Colonic mucosa (tissue), 4 donors: ENCODE measurements at regions not wholly inside any gene's neighbourhood (a gene's known extent, or its start where the extent isn't known, plus 50 kb on each side); places are given as distances from the start of the nearest gene placed in this dataset.
"Not testable (repeated sequence)": the region's sequence is repeated elsewhere in the genome, so short reads cannot be mapped to it uniquely, and the experiment has no call there.

Experiments used
- DNase-seq: peaks from one replicate; pipeline ENCODE4 v3.0.0-alpha.2; 2020
- H3K27ac ChIP-seq: fragments of 200-600 bp; one replicate; pipeline ENCODE4 v1.8.0; 2021
- H3K27me3 ChIP-seq: fragments of 200-600 bp; one replicate; pipeline ENCODE4 v1.8.0; 2021
- H3K36me3 ChIP-seq: fragments of 200-600 bp; one replicate; pipeline ENCODE4 v1.8.0; 2021
- H3K4me1 ChIP-seq: fragments of 200-600 bp; one replicate; pipeline ENCODE4 v1.8.0; 2021; ENCODE audit warnings: mild to moderate bottlenecking
- H3K4me3 ChIP-seq: fragments of 200-600 bp; one replicate; pipeline ENCODE4 v1.8.0; 2021
- H3K9ac ChIP-seq, 2 donors: one replicate each; pipeline ENCODE4 v1.7.0; 2013; ENCODE audit warnings: control low read depth in 2 of 2, low read depth in 2 of 2, low read length in 2 of 2
- H3K9me3 ChIP-seq: fragments of 200-600 bp; one replicate; pipeline ENCODE4 v1.8.0; 2021
- intact Hi-C: fragments of 100-400 bp; cut with DNase I; formaldehyde crosslinking; loops from one replicate; pipeline ENCODE4 v1.14.1; 2022
- TF ChIP-seq, protein P1 (sequence below): fragments of 200-600 bp; IDR thresholded peaks from one replicate; pipeline ENCODE4 v1.8.0; 2022; ENCODE audit warnings: antibody characterized with exemption, mild to moderate bottlenecking
- donor health status: healthy.
- donor health status: DM: no; HTN: no; CAD: no.
- donor health status: DM: no; HTN: no; CAD: no.

- H3K4me1 ChIP-seq: no peaks in the 10 kb centered on the region
- no peak for DNase-seq
- H3K9ac ChIP-seq: no peak overlapping the region
- no peaks in the 10 kb centered on the region for H3K36me3 ChIP-seq
- H3K4me3 ChIP-seq: no peak overlapping the region
- intact Hi-C loops: no loop called here
- no peak overlapping the region for H3K27ac ChIP-seq
- no peaks in the 10 kb centered on the region for H3K27me3 ChIP-seq
- H3K9me3 ChIP-seq: no peaks in the 10 kb centered on the region
- TF ChIP-seq, protein P1, sequence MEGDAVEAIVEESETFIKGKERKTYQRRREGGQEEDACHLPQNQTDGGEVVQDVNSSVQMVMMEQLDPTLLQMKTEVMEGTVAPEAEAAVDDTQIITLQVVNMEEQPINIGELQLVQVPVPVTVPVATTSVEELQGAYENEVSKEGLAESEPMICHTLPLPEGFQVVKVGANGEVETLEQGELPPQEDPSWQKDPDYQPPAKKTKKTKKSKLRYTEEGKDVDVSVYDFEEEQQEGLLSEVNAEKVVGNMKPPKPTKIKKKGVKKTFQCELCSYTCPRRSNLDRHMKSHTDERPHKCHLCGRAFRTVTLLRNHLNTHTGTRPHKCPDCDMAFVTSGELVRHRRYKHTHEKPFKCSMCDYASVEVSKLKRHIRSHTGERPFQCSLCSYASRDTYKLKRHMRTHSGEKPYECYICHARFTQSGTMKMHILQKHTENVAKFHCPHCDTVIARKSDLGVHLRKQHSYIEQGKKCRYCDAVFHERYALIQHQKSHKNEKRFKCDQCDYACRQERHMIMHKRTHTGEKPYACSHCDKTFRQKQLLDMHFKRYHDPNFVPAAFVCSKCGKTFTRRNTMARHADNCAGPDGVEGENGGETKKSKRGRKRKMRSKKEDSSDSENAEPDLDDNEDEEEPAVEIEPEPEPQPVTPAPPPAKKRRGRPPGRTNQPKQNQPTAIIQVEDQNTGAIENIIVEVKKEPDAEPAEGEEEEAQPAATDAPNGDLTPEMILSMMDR: no peak
These were observed 1464.8 kb upstream of the PRMT6 start for GRCh38 chr1:105591681-105592080.

- DNase-seq: no peak
- no peaks in the 10 kb centered on the region for H3K4me1 ChIP-seq
- no peak overlapping the region for H3K9ac ChIP-seq
- no peak overlapping the region for H3K4me3 ChIP-seq
- no peak overlapping the region for H3K27ac ChIP-seq
- TF ChIP-seq, protein P1: no peak
- no peaks in the 10 kb centered on the region for H3K36me3 ChIP-seq
- intact Hi-C loops: no loop called here
- no peaks in the 10 kb centered on the region for H3K27me3 ChIP-seq
- H3K9me3 ChIP-seq: peaks cover 4% of the 10 kb centered on the region
These were observed 1447.8 kb upstream of the PRMT6 start for GRCh38 chr1:105608713-105609112.

- no peaks in the 10 kb centered on the region for H3K9me3 ChIP-seq
- no peak overlapping the region for H3K27ac ChIP-seq
- H3K4me3 ChIP-seq: no peak overlapping the region
- TF ChIP-seq, protein P1: no peak
- no peaks in the 10 kb centered on the region for H3K36me3 ChIP-seq
- DNase-seq: peak; percentile 36
- intact Hi-C loops: no loop called here
- no peaks in the 10 kb centered on the region for H3K4me1 ChIP-seq
- H3K9ac ChIP-seq: no peak overlapping the region
- H3K27me3 ChIP-seq: no peaks in the 10 kb centered on the region
These were observed 1430.0 kb upstream of the PRMT6 start for GRCh38 chr1:105626276-105626987.

DNA sequence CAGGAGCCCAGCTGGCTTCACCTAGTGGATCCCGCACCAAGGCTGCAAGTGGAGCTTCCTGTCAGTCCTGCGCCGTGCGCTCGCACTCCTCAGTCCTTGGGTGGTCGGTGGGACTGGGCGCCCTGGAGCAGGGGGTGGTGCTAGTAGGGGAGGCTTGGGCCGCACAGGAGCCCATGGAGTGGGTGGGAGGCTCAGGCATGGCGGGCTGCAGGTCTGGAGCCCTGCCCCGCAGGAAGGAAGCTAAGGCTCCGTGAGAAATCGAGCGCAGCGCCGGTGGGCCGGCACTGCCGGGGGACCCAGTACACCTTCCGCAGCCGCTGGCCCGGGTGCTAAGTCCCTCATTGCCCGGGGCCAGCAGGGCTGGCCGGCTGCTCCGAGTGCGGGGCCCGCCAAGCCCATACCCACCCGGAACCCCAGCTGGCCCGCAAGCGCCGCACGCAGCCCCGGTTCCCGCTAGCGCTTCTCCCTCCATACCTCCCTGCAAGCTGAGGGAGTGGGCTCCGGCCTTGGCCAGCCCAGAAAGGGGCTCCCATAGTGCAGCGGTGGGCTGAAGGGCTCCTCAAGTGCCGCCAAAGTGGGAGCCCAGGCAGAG lies 1425.2 kb upstream of the PRMT6 start:
- H3K27ac ChIP-seq, H3K27me3 ChIP-seq, H3K9ac ChIP-seq, intact Hi-C loops, H3K4me3 ChIP-seq, H3K36me3 ChIP-seq, H3K9me3 ChIP-seq, H3K4me1 ChIP-seq, DNase-seq: not testable (repeated sequence)

DNA sequence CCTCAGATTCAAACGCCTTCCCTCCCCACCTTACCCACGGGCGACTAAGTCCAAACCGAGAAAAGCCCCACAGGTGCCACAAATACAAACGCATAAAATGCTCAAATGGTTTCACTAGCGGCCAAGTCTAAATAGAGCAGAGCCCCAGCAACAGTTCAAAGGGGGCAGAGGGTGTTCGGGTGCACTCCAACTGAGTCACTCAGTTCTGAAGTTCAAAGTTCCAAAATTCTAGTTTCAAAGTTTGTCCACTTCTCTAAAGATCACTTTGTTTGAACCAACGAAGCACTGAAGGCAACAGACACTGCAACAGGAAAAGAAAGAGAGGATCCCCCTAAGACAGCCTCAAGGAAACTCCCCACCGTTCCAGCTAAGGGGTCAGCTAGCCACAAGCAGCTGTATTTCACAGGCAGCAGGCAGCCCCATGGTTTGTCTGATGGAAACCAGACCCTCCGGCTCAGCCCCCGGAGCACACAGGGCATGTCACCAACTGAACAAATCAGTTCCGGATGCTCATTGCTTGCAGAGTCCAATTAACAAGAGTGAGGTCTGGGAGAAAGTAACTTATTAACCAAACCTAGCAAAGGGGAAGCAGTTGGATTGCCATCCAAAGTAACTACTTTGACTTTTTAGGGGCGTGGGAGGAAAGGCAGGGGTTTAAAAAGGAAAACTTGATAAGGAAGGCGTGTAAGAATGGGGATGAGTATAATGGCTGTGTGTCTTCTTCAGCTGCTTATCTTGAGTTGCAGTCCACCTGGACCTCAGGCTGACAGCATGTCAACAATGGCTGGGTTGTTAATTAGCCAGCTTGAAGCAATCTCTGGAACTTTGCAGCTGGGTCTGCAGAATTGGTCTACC lies 1423.9 kb upstream of the PRMT6 start:
- Histone ChIP-seq H3K27me3 (no peaks in the 10 kb centered on the region), H3K4me3 (peak overlapping the region; percentile 17), H3K27ac (peak overlapping the region; percentile 66), H3K9me3 (no peaks in the 10 kb centered on the region), H3K4me1 (peaks cover 6% of the 10 kb centered on the region), H3K9ac (peak overlapping the region in 1 of 2 donors; percentile 44), H3K36me3 (no peaks in the 10 kb centered on the region)
- DNase-seq: peak; percentile 53
- TF ChIP-seq, protein P1: no peak
- intact Hi-C loops: no loop called here
